ENCODE measurements at regions not wholly inside any gene's neighbourhood (a gene's known extent, or its start where the extent isn't known, plus 50 kb on each side); places are given as distances from the start of the nearest gene placed in this dataset.

DNA sequence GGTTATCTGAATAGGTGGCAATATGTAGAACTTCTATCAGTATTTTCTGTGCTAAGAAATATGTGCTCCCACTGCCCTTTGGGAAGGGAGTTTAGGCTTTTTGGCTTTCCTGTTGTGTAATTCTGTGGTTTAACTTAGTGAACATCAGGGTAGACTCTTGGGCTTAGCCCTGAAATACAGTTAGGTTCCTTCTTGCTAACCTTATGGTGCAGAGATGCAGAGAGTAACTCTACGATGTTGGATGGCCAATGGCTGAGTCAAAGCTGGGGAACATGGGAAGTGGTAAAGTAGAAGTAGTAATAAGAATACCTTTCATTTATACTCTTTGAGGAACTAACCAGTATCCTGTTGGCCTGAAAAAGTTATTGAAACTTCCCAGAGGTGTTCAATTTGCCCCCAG lies 80.8 kb upstream of the IL12A start:
- TF ChIP-seq, protein P1, sequence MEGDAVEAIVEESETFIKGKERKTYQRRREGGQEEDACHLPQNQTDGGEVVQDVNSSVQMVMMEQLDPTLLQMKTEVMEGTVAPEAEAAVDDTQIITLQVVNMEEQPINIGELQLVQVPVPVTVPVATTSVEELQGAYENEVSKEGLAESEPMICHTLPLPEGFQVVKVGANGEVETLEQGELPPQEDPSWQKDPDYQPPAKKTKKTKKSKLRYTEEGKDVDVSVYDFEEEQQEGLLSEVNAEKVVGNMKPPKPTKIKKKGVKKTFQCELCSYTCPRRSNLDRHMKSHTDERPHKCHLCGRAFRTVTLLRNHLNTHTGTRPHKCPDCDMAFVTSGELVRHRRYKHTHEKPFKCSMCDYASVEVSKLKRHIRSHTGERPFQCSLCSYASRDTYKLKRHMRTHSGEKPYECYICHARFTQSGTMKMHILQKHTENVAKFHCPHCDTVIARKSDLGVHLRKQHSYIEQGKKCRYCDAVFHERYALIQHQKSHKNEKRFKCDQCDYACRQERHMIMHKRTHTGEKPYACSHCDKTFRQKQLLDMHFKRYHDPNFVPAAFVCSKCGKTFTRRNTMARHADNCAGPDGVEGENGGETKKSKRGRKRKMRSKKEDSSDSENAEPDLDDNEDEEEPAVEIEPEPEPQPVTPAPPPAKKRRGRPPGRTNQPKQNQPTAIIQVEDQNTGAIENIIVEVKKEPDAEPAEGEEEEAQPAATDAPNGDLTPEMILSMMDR (conservative IDR thresholded peaks at IDR 0.05; ENCODE audit: control insufficient read depth, insufficient read depth, low read depth, low read length): no peak
- DNase-seq (ENCODE audit: low read depth): no peak
- no peak overlapping the region for H3K4me3 ChIP-seq (ENCODE audit: control insufficient read depth, low read depth, low read length)

DNA sequence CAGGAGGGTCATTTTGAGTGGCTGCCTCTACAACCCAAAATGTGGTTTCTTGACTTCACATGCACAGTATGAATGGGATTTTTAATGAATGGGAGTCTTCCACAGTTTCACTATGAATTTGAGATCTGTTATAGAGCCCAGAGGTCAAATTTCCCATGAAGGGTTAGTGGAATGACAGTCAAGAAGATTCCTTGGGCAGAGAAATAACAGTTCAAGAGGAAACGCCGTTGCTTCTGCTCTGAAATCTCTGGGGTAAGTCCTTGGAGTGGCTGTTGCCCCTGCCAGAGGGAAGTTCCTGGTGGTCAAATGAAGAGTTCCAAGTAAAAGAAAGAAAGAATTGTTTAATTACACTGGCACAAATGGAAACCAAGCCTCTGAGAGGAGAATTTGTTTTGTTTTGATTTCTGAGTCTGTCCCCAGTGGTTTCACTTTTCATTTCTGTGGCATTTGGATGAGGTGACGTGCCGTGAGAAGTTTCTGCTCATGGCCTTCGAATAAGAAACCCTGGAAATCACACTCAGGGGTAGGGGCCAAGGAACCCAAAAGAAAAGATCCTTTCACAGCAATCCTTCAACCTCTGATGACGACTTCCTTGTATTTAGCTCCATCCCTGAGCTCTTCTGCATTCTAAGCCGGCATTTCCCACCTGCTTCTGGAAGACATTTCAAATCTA lies 77.5 kb upstream of the IL12A start:
- no peak overlapping the region for H3K4me3 ChIP-seq (ENCODE audit: control insufficient read depth, low read depth, low read length)
- DNase-seq (ENCODE audit: low read depth): no peak
- TF ChIP-seq, protein P1 (conservative IDR thresholded peaks at IDR 0.05; ENCODE audit: control insufficient read depth, insufficient read depth, low read depth, low read length): no peak

DNA sequence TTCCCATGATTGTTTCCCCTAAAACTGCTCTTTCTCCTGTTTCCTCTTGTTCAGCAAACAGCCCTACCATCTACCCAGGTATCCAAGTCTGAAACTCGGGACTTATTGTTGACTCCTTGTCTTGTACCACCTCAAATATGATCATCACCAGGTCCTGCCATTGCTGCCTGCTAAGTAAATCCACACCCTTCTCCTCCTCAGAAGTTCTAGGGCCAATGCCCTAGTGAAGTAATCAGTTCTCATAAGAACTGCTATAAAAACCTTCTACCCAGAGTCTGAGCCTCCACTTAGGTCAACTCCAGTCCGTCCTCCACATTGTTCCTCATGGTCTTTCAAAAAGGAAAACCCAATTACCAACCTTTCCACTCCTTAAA lies 77.0 kb upstream of the IL12A start:
- TF ChIP-seq, protein P1 (conservative IDR thresholded peaks at IDR 0.05; ENCODE audit: control insufficient read depth, insufficient read depth, low read depth, low read length): no peak
- no peak overlapping the region for H3K4me3 ChIP-seq (ENCODE audit: control insufficient read depth, low read depth, low read length)
- DNase-seq (ENCODE audit: low read depth): no peak

DNA sequence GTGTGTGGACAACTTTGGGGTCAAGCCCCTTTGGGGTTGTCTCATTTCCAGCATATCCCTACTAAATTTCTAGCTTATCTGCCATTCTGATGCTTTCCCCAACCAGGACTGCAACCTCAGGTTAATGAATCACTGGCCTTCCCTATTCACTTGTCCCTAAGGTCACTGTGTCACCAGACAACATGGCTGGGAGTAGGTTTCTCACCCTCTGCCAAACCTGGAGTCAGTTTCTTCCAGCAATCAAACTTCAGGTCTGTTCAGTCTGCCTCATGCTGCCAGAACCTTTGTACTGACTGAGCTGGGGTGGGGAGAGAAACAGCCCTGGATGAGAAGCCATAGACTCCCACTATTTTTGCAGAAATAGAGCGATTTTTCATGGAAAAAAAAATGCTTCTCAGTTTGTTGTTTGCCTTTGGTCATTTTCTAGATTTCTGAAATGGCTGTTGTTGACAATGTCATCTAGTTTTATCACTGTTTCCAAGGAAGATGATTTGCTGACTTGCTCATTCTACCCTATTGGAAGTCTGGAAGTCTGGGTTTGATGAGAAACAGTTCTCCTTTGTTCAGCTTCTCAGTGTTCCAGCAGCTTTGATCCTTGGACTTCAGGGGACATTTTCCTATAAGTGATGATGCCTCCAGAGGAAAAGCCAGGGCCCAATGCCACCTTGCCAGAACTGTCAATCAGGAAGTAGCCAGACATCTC lies 74.8 kb upstream of the IL12A start:
- no peak for DNase-seq (ENCODE audit: low read depth)
- TF ChIP-seq, protein P1 (conservative IDR thresholded peaks at IDR 0.05; ENCODE audit: control insufficient read depth, insufficient read depth, low read depth, low read length): no peak
- H3K4me3 ChIP-seq (ENCODE audit: control insufficient read depth, low read depth, low read length): no peak overlapping the region

DNA sequence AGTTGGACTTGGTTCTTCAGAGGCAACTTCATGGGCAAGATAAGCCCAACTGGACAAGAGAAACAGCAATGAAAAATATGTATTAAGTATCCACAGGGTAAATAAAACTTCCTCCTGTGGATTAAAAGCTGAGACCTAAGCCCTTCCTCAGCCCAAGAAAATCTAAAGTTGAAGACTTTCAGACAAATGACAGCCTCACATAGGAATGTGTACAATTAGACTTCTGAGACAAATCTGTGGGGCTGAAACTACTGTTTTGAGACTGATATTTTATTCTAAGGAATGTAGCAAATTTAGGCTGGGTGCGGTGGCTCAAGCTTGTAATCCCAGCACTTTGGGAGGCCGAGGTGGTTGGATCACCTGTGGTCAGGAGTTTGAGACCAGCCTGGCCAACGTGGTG lies 74.2 kb upstream of the IL12A start:
- no peak for DNase-seq (ENCODE audit: low read depth)
- TF ChIP-seq, protein P1 (conservative IDR thresholded peaks at IDR 0.05; ENCODE audit: control insufficient read depth, insufficient read depth, low read depth, low read length): no peak
- H3K4me3 ChIP-seq (ENCODE audit: control insufficient read depth, low read depth, low read length): no peak overlapping the region

- no peak for DNase-seq (ENCODE audit: low read depth)
- no peak overlapping the region for H3K4me3 ChIP-seq (ENCODE audit: control insufficient read depth, low read depth, low read length)
- TF ChIP-seq, protein P1 (conservative IDR thresholded peaks at IDR 0.05; ENCODE audit: control insufficient read depth, insufficient read depth, low read depth, low read length): no peak
These were observed 72.6 kb upstream of the IL12A start for GRCh38 chr3:159916052-159916451.

Data from fibroblast of mammary gland (primary cell).